Kidney (tissue), 13 donors: ENCODE measurements at regions not wholly inside any gene's neighbourhood (a gene's known extent, or its start where the extent isn't known, plus 50 kb on each side); places are given as distances from the start of the nearest gene placed in this dataset.

Experiments used
- DNase-seq, 5 donors: peaks; one replicate each; pipeline ENCODE4 v3.0.0-alpha.2; 2013 to 2020
- FAIRE-seq: peaks from 2 replicates; lab custom pipeline; 2012; peaks lifted over from hg19 to GRCh38; lab: Jason Lieb, UNC
- H3K27ac ChIP-seq, 2 donors: one replicate each; pipeline ENCODE4 v1.7.0; 2013; ENCODE audit warnings: low read depth in 2 of 2, low read length in 2 of 2, inconsistent platforms in 1 of 2
- H3K27me3 ChIP-seq: one replicate; pipeline ENCODE4 v1.7.1; 2013; ENCODE audit warnings: low read length, inconsistent platforms; ENCODE audit not compliant: control insufficient read depth, insufficient read depth
- H3K36me3 ChIP-seq, 3 donors: one replicate each; pipeline versions ENCODE4 v1.7.0 to v1.7.1; 2013; ENCODE audit warnings: low read length in 3 of 3, control low read depth in 1 of 3, inconsistent platforms in 1 of 3; ENCODE audit not compliant: insufficient read depth in 3 of 3, control insufficient read depth in 2 of 3
- H3K4me1 ChIP-seq, 3 donors: one replicate each; pipeline versions ENCODE4 v1.7.0 to v1.7.1; 2013; ENCODE audit warnings: low read length in 3 of 3, inconsistent platforms in 1 of 3, low read depth in 1 of 3; ENCODE audit not compliant: control insufficient read depth in 2 of 3, insufficient read depth in 2 of 3
- H3K4me3 ChIP-seq, 3 donors: one replicate each; pipeline versions ENCODE4 v1.7.0 to v1.8.1; 2013; ENCODE audit warnings: low read length in 3 of 3, control low read depth in 1 of 3, inconsistent platforms in 1 of 3
- H3K9ac ChIP-seq, 3 donors: one replicate each; pipeline versions ENCODE4 v1.7.0 to v1.7.1; 2013; ENCODE audit warnings: low read length in 3 of 3, control low read depth in 1 of 3, inconsistent platforms in 1 of 3
- H3K9me3 ChIP-seq, 3 donors: one replicate each; pipeline versions ENCODE4 v1.7.0 to v1.7.1; 2013; ENCODE audit warnings: low read length in 3 of 3, control low read depth in 1 of 3, inconsistent platforms in 1 of 3; ENCODE audit not compliant: control insufficient read depth in 2 of 3, insufficient read depth in 1 of 3
- CTCF ChIP-seq: IDR thresholded peaks from 3 replicates; pipeline ENCODE4 v1.5.1; 2012; ENCODE audit warnings: mild to moderate bottlenecking, moderate library complexity, borderline replicate concordance; ENCODE audit not compliant: insufficient read depth; ENCODE audit errors: extremely low read depth
- intact Hi-C: fragments of 100-400 bp; cut with DNase I; formaldehyde crosslinking; loops from one replicate; pipeline ENCODE4 v1.11.1; 2022
- donor health status: control.
- donor health status: control.
- donor health status: control.
- donor health status: control.
- donor health status: control.
- donor health status: DM: yes; HTN: yes; CAD: no.
- donor health status: Normal renal cell carcinoma (clear cell type).

GRCh38 chr12:93954166-93955112 is 193.9 kb upstream of the PLXNC1 start:
- Histone ChIP-seq H3K9ac (no peak overlapping the region), H3K4me3 (no peak overlapping the region), H3K27ac (no peak overlapping the region), H3K4me1 (no peaks in the 10 kb centered on the region), H3K9me3 (no peaks in the 10 kb centered on the region), H3K27me3 (no peaks in the 10 kb centered on the region), H3K36me3 (no peaks in the 10 kb centered on the region)
- FAIRE-seq = no peak
- intact Hi-C loops = no loop called here
- TF ChIP-seq CTCF = no peak
- no peak for DNase-seq

- Histone ChIP-seq H3K4me1 (no peaks in the 10 kb centered on the region), H3K9me3 (no peaks in the 10 kb centered on the region), H3K27ac (no peak overlapping the region), H3K4me3 (no peak overlapping the region), H3K36me3 (no peaks in the 10 kb centered on the region), H3K27me3 (no peaks in the 10 kb centered on the region), H3K9ac (no peak overlapping the region)
- intact Hi-C loops = no loop called here
- FAIRE-seq (no peak), DNase-seq (no peak)
- no peak for TF ChIP-seq CTCF
Measured at GRCh38 chr12:93956551-93956950, 191.8 kb upstream of the PLXNC1 start.

GRCh38 chr12:93957168-93957567 is 191.2 kb upstream of the PLXNC1 start:
- Histone ChIP-seq H3K4me3 (no peak overlapping the region), H3K9me3 (no peaks in the 10 kb centered on the region), H3K27me3 (no peaks in the 10 kb centered on the region), H3K9ac (no peak overlapping the region), H3K4me1 (no peaks in the 10 kb centered on the region), H3K36me3 (no peaks in the 10 kb centered on the region), H3K27ac (no peak overlapping the region)
- TF ChIP-seq CTCF = no peak
- intact Hi-C loops = no loop called here
- FAIRE-seq = no peak
- no peak for DNase-seq

GRCh38 chr12:93957870-93958269 is 190.5 kb upstream of the PLXNC1 start:
- no peak for TF ChIP-seq CTCF
- Histone ChIP-seq H3K27ac (no peak overlapping the region), H3K36me3 (no peaks in the 10 kb centered on the region), H3K9me3 (no peaks in the 10 kb centered on the region), H3K4me1 (no peaks in the 10 kb centered on the region), H3K4me3 (no peak overlapping the region), H3K9ac (no peak overlapping the region), H3K27me3 (no peaks in the 10 kb centered on the region)
- intact Hi-C loops = no loop called here
- DNase-seq = no peak
- no peak for FAIRE-seq
